ENCODE measurements at regions not wholly inside any gene's neighbourhood (a gene's known extent, or its start where the extent isn't known, plus 50 kb on each side); places are given as distances from the start of the nearest gene placed in this dataset.

DNA sequence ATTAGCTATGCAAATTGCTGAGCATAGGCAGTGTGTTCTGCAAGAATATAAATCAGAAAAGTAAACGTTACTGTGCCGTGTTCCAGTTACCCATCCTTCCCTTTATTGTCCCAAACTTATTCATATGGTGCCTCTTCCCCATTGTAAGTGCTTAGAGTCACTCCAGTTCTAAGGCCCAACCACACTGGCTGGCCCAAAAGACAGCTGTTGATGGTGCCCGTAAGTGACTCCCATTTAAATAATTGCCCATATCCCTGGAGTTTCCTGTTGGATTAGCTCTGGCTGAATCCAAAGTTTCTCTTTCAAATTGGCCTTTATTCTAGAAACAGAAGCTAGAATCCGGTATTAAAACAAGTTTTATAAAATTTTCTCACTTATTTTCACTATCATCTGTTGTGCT, 400.1 kb upstream of the DDHD1 start:
- no peak for TF ChIP-seq CTCF (IDR thresholded peaks at IDR 0.05)
- no peaks in the 10 kb centered on the region; the same call in 1 of the 2 replicates for H3K9me3 Mint-ChIP-seq
- H3K4me1 Mint-ChIP-seq (ENCODE audit: low read depth): no peaks in the 10 kb centered on the region
- H3K27me3 Mint-ChIP-seq (ENCODE audit: insufficient read depth): peaks cover 18% of the 10 kb centered on the region
- no peak for DNase-seq
- H3K27ac Mint-ChIP-seq: no peak overlapping the region
- H3K36me3 Mint-ChIP-seq (ENCODE audit: low read depth): no peaks in the 10 kb centered on the region
- H3K4me3 Mint-ChIP-seq: no peak overlapping the region

- H3K36me3 Mint-ChIP-seq (ENCODE audit: low read depth): no peaks in the 10 kb centered on the region
- no peaks in the 10 kb centered on the region for H3K4me1 Mint-ChIP-seq (ENCODE audit: low read depth)
- H3K9me3 Mint-ChIP-seq: no peaks in the 10 kb centered on the region
- no peak for TF ChIP-seq CTCF (IDR thresholded peaks at IDR 0.05)
- no peak overlapping the region for H3K4me3 Mint-ChIP-seq
- no peak overlapping the region for H3K27ac Mint-ChIP-seq
- H3K27me3 Mint-ChIP-seq (ENCODE audit: insufficient read depth): peaks cover 13% of the 10 kb centered on the region
- DNase-seq: no peak
Observed at GRCh38 chr14:53551862-53552261, 398.7 kb upstream of the DDHD1 start.

- Mint-ChIP-seq H3K4me1 (ENCODE audit: low read depth) (no peaks in the 10 kb centered on the region), H3K27ac (no peak overlapping the region)
Observed at GRCh38 chr14:53550776-53551175, 397.7 kb upstream of the DDHD1 start.

GRCh38 chr14:53549956-53550355, 396.8 kb upstream of the DDHD1 start:
- peaks cover 8% of the 10 kb centered on the region for H3K27me3 Mint-ChIP-seq (ENCODE audit: insufficient read depth)
- no peaks in the 10 kb centered on the region for H3K9me3 Mint-ChIP-seq
- H3K27ac Mint-ChIP-seq: no peak overlapping the region
- H3K4me3 Mint-ChIP-seq: no peak overlapping the region
- H3K36me3 Mint-ChIP-seq (ENCODE audit: low read depth): no peaks in the 10 kb centered on the region
- DNase-seq: no peak
- no peak for TF ChIP-seq CTCF (IDR thresholded peaks at IDR 0.05)
- H3K4me1 Mint-ChIP-seq (ENCODE audit: low read depth): no peaks in the 10 kb centered on the region

More at GRCh38 chr14:53550776-53551175, 397.7 kb upstream of the DDHD1 start:
- Mint-ChIP-seq H3K4me3 (no peak overlapping the region), H3K36me3 (ENCODE audit: low read depth) (no peaks in the 10 kb centered on the region), H3K27me3 (ENCODE audit: insufficient read depth) (peaks cover 8% of the 10 kb centered on the region), H3K9me3 (no peaks in the 10 kb centered on the region)
- no peak for TF ChIP-seq CTCF (IDR thresholded peaks at IDR 0.05)
- DNase-seq: no peak

- Mint-ChIP-seq H3K36me3 (ENCODE audit: low read depth) (no peaks in the 10 kb centered on the region), H3K4me3 (no peak overlapping the region), H3K4me1 (ENCODE audit: low read depth) (no peaks in the 10 kb centered on the region), H3K27ac (no peak overlapping the region), H3K27me3 (ENCODE audit: insufficient read depth) (peaks cover 6% of the 10 kb centered on the region), H3K9me3 (no peaks in the 10 kb centered on the region)
- no peak for TF ChIP-seq CTCF (IDR thresholded peaks at IDR 0.05)
- no peak for DNase-seq
Observed at GRCh38 chr14:53547593-53547992, 394.5 kb upstream of the DDHD1 start.

GRCh38 chr14:53545217-53545616, 392.1 kb upstream of the DDHD1 start:
- no peaks in the 10 kb centered on the region for H3K36me3 Mint-ChIP-seq (ENCODE audit: low read depth)
- no peaks in the 10 kb centered on the region for H3K9me3 Mint-ChIP-seq
- no peaks in the 10 kb centered on the region for H3K4me1 Mint-ChIP-seq (ENCODE audit: low read depth)
- H3K27ac Mint-ChIP-seq: no peak overlapping the region
- no peaks in the 10 kb centered on the region; the same call in 1 of the 2 replicates for H3K27me3 Mint-ChIP-seq (ENCODE audit: insufficient read depth)
- no peak overlapping the region for H3K4me3 Mint-ChIP-seq
- no peak for TF ChIP-seq CTCF (IDR thresholded peaks at IDR 0.05)
- DNase-seq: no peak

Data from HFFc6 (cell line).